HL-60 (cell line): ENCODE measurements at regions not wholly inside any gene's neighbourhood (a gene's known extent, or its start where the extent isn't known, plus 50 kb on each side); places are given as distances from the start of the nearest gene placed in this dataset.

ENCODE experiments used
- DNase-seq, 2 experiments: peaks; one replicate each; pipeline ENCODE4 v3.0.0-alpha.2; 2010 to 2020; ENCODE audit warnings: low read depth in 1 of 2, low spot score in 1 of 2
- H3K27ac ChIP-seq: fragments of 250-450 bp; sonication (Bioruptor Pico); replicated peaks from 2 replicates; pipeline ENCODE4 v1.5.1; 2020; ENCODE audit warnings: mild to moderate bottlenecking, moderate library complexity
- H3K27me3 ChIP-seq: fragments of 250-450 bp; sonication (Bioruptor Pico); 2 replicates; pipeline ENCODE4 v1.5.1; 2021; ENCODE audit warnings: mild to moderate bottlenecking, moderate library complexity; ENCODE audit not compliant: insufficient read depth, poor library complexity, severe bottlenecking
- H3K4me3 ChIP-seq: replicated peaks from 2 replicates; pipeline ENCODE4 v1.5.1; 2011; ENCODE audit warnings: mild to moderate bottlenecking, control low read depth, low read length; ENCODE audit not compliant: insufficient read depth
- CTCF ChIP-seq: IDR thresholded peaks from one replicate; pipeline ENCODE4 v1.5.1; 2011; ENCODE audit warnings: low read length, control low read depth, inconsistent platforms; ENCODE audit not compliant: insufficient read depth
- GABPA ChIP-seq: IDR thresholded peaks from 2 replicates; pipeline ENCODE4 v1.6.1; 2012; ENCODE audit warnings: low read depth
- POLR2AphosphoS5 ChIP-seq: IDR thresholded peaks from 2 replicates; pipeline ENCODE4 v1.6.1; 2012; ENCODE audit warnings: low read depth
- REST ChIP-seq: IDR thresholded peaks from 2 replicates; pipeline ENCODE4 v1.6.1; 2012; ENCODE audit warnings: low read depth; ENCODE audit not compliant: insufficient replicate concordance
- SPI1 ChIP-seq: IDR thresholded peaks from 2 replicates; pipeline ENCODE4 v1.6.1; 2012; ENCODE audit warnings: low read depth, mild to moderate bottlenecking, borderline replicate concordance

- no peak for DNase-seq
- TF ChIP-seq SPI1 = no peak
- TF ChIP-seq GABPA = no peak
- TF ChIP-seq CTCF = no peak
- TF ChIP-seq REST = no peak
- no peak for TF ChIP-seq POLR2AphosphoS5
- Histone ChIP-seq H3K27ac (no peak overlapping the region), H3K4me3 (no peak overlapping the region), H3K27me3 (no peaks in the 10 kb centered on the region)
Observed at GRCh38 chr7:50164559-50165170, 71.6 kb upstream of the ZPBP start.

GRCh38 chr7:50160206-50160605 is 67.2 kb upstream of the ZPBP start:
- no peak for DNase-seq
- TF ChIP-seq SPI1 (no peak), POLR2AphosphoS5 (no peak), REST (no peak), CTCF (no peak), GABPA (no peak)
- H3K27me3 ChIP-seq = no peaks in the 10 kb centered on the region
- H3K4me3 ChIP-seq = no peak overlapping the region
- H3K27ac ChIP-seq = no peak overlapping the region

- Histone ChIP-seq H3K27me3 (no peaks in the 10 kb centered on the region), H3K4me3 (no peak overlapping the region)
Observed at GRCh38 chr7:50159154-50159553, 66.1 kb upstream of the ZPBP start.

More at GRCh38 chr7:50159154-50159553, 66.1 kb upstream of the ZPBP start:
- H3K27ac ChIP-seq = no peak overlapping the region
- TF ChIP-seq SPI1 (no peak), POLR2AphosphoS5 (no peak), CTCF (no peak), REST (no peak), GABPA (no peak)
- DNase-seq = no peak
